CD4-positive, CD25-positive, alpha-beta regulatory T cell (primary cell): ENCODE measurements at regions not wholly inside any gene's neighbourhood (a gene's known extent, or its start where the extent isn't known, plus 50 kb on each side); places are given as distances from the start of the nearest gene placed in this dataset.

ENCODE experiments used
- ATAC-seq, 2 donors: fragments of 150-1000 bp; cut with Tn5 transposase; one replicate each; pipeline ENCODE4 v1.10.0; 2021; ENCODE audit warnings: low read depth in 2 of 2, moderate number of reproducible peaks in 2 of 2, moderate library complexity in 1 of 2
- DNase-seq, 3 donors: peaks; one replicate each; pipeline versions ENCODE4 v3.0.0 to v3.0.0-alpha.2; 2012 to 2022; ENCODE audit warnings: mixed read lengths in 1 of 3
- H3K27ac ChIP-seq: one replicate; pipeline ENCODE4 v1.7.0; 2013; ENCODE audit warnings: mild to moderate bottlenecking, low read length; ENCODE audit not compliant: insufficient read depth, poor library complexity, severe bottlenecking
- H3K27me3 ChIP-seq: one replicate; pipeline ENCODE4 v1.7.0; 2013; ENCODE audit warnings: low read length; ENCODE audit not compliant: control insufficient read depth, insufficient read depth
- H3K36me3 ChIP-seq: one replicate; pipeline ENCODE4 v1.7.0; 2013; ENCODE audit warnings: mild to moderate bottlenecking, low read length, moderate library complexity; ENCODE audit not compliant: control insufficient read depth, insufficient read depth
- H3K4me1 ChIP-seq: 2 replicates; pipeline ENCODE4 v1.7.0; 2013; ENCODE audit warnings: mild to moderate bottlenecking, low read length; ENCODE audit not compliant: insufficient read depth, control insufficient read depth, poor library complexity, severe bottlenecking
- H3K4me3 ChIP-seq: one replicate; pipeline ENCODE4 v1.7.0; 2013; ENCODE audit warnings: low read depth, mild to moderate bottlenecking, low read length, moderate library complexity
- H3K9me3 ChIP-seq, 2 experiments: 1 replicate in 1 of 2; 2 replicates in 1 of 2; pipeline ENCODE4 v1.7.0; 2013; ENCODE audit warnings: low read length in 2 of 2, mild to moderate bottlenecking in 1 of 2, moderate library complexity in 1 of 2; ENCODE audit not compliant: control insufficient read depth in 2 of 2
- H3K27ac Mint-ChIP-seq, 3 donors: one replicate each; pipeline ENCODE4 v1.8.0; 2020 to 2022; ENCODE audit warnings: mild to moderate bottlenecking in 3 of 3, mixed read lengths in 3 of 3, moderate library complexity in 2 of 3
- H3K27me3 Mint-ChIP-seq: one replicate; pipeline ENCODE4 v1.8.0; 2022; ENCODE audit warnings: mild to moderate bottlenecking, mixed read lengths
- H3K36me3 Mint-ChIP-seq: one replicate; pipeline ENCODE4 v1.8.0; 2020; ENCODE audit warnings: mixed read lengths
- H3K4me1 Mint-ChIP-seq, 4 donors: one replicate each; pipeline ENCODE4 v1.8.0; 2020 to 2022; ENCODE audit warnings: mixed read lengths in 4 of 4, mild to moderate bottlenecking in 1 of 4
- H3K4me3 Mint-ChIP-seq, 4 donors: one replicate each; pipeline ENCODE4 v1.8.0; 2020 to 2022; ENCODE audit warnings: mild to moderate bottlenecking in 4 of 4, mixed read lengths in 4 of 4, moderate library complexity in 3 of 4
- H3K9me3 Mint-ChIP-seq, 7 donors: one replicate each; pipeline ENCODE4 v1.8.0; 2020 to 2022; ENCODE audit warnings: mixed read lengths in 7 of 7, mild to moderate bottlenecking in 3 of 7, moderate library complexity in 2 of 7

DNA sequence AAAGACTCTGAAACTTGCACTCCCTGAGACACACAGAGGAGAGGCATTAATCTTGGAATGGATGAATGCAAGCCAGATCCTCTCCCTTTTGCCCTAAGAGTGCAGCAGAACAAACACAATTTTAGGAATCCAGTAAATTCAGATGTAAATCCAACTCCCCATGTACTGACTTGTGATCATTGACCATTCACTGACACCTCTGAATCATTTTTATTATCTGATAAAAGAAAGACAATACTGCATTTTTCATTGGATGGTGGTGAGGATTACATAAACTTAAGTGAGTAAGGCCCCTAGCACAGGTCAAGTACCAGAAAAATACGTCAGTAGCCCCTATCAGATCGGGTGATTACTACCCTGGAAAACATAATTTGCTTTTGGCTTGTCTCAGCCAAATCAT lies 782.9 kb upstream of the API5 start:
- H3K27ac Mint-ChIP-seq: no peak overlapping the region
- no peaks in the 10 kb centered on the region for H3K36me3 Mint-ChIP-seq
- Histone ChIP-seq H3K4me1 (no peaks in the 10 kb centered on the region), H3K4me3 (no peak overlapping the region), H3K36me3 (no peaks in the 10 kb centered on the region), H3K27ac (no peak overlapping the region), H3K27me3 (no peaks in the 10 kb centered on the region), H3K9me3 (no peaks in the 10 kb centered on the region)
- no peak for DNase-seq
- no peak overlapping the region for H3K4me3 Mint-ChIP-seq
- peaks cover 0 to 17% (median 1%) of the 10 kb centered on the region in 7 donors for H3K9me3 Mint-ChIP-seq
- no peaks in the 10 kb centered on the region for H3K4me1 Mint-ChIP-seq
- ATAC-seq: no peak
- H3K27me3 Mint-ChIP-seq: no peaks in the 10 kb centered on the region

DNA sequence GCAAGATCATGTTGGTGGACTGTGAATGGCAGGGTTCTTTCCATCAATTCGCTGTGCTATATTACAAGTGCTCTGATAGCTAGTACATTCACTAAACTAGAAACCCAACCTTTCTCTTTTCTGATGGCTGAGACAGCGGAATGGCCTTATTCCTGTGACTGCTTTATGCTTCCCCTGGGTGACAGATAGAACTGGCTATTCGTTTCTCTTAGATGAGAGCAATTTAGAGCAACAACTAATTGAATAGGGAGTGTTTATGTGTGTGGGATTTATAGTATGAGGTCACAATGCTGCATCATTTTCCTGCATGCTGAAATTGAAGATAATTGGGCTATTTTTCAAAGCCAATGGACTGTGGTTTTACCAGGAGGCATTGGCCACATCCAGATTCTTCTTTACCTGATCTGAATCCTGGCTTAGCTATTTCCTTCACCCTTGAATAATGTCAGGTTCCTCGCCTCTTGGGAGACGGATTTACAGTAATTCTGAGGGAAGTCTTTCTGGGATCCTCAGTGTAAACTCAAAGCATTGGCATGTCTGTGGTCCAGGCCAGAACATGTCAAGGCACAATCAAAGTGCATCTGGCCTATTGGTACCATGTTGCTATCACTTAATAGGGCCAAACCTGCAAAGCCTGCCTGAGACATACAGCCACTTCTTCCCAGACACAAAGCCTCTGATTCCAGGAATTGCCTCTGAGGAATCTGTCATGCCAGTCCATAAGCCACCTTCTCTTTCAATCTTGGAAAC lies 775.0 kb upstream of the API5 start:
- Mint-ChIP-seq H3K9me3 (peaks cover 0 to 10% (median 6%) of the 10 kb centered on the region in 7 donors), H3K4me1 (no peaks in the 10 kb centered on the region), H3K4me3 (no peak overlapping the region), H3K27ac (no peak overlapping the region), H3K36me3 (no peaks in the 10 kb centered on the region), H3K27me3 (no peaks in the 10 kb centered on the region)
- H3K27me3 ChIP-seq: no peaks in the 10 kb centered on the region
- no peak overlapping the region for H3K4me3 ChIP-seq
- ATAC-seq (no peak), DNase-seq (no peak)
- H3K36me3 ChIP-seq: no peaks in the 10 kb centered on the region
- H3K9me3 ChIP-seq: no peaks in the 10 kb centered on the region
- no peaks in the 10 kb centered on the region for H3K4me1 ChIP-seq
- H3K27ac ChIP-seq: no peak overlapping the region

- Histone ChIP-seq H3K27me3 (no peaks in the 10 kb centered on the region), H3K4me3 (no peak overlapping the region), H3K36me3 (no peaks in the 10 kb centered on the region), H3K4me1 (no peaks in the 10 kb centered on the region), H3K9me3 (no peaks in the 10 kb centered on the region), H3K27ac (no peak overlapping the region)
- H3K27me3 Mint-ChIP-seq: no peaks in the 10 kb centered on the region
- no peaks in the 10 kb centered on the region for H3K4me1 Mint-ChIP-seq
- DNase-seq (no peak), ATAC-seq (no peak)
- H3K36me3 Mint-ChIP-seq: no peaks in the 10 kb centered on the region
- peaks cover 0 to 11% (median 4%) of the 10 kb centered on the region in 7 donors for H3K9me3 Mint-ChIP-seq
- H3K27ac Mint-ChIP-seq: no peak overlapping the region
- H3K4me3 Mint-ChIP-seq: no peak overlapping the region
Observed at GRCh38 chr11:42542336-42542735, 769.5 kb upstream of the API5 start.

- H3K4me3 Mint-ChIP-seq: no peak overlapping the region
- H3K36me3 Mint-ChIP-seq: no peaks in the 10 kb centered on the region
- peaks cover 0 to 11% (median 6%) of the 10 kb centered on the region in 7 donors for H3K9me3 Mint-ChIP-seq
- H3K27ac Mint-ChIP-seq: no peak overlapping the region
- no peaks in the 10 kb centered on the region for H3K4me1 Mint-ChIP-seq
- Histone ChIP-seq H3K4me3 (no peak overlapping the region), H3K9me3 (no peaks in the 10 kb centered on the region), H3K27ac (no peak overlapping the region), H3K36me3 (no peaks in the 10 kb centered on the region), H3K4me1 (no peaks in the 10 kb centered on the region), H3K27me3 (no peaks in the 10 kb centered on the region)
- no peak for ATAC-seq
- H3K27me3 Mint-ChIP-seq: no peaks in the 10 kb centered on the region
- DNase-seq: no peak
Observed at GRCh38 chr11:42543844-42544419, 767.9 kb upstream of the API5 start.

- DNase-seq (no peak), ATAC-seq (no peak)
- H3K27ac Mint-ChIP-seq: no peak overlapping the region
- Histone ChIP-seq H3K4me1 (no peaks in the 10 kb centered on the region), H3K27ac (no peak overlapping the region), H3K36me3 (no peaks in the 10 kb centered on the region), H3K9me3 (no peaks in the 10 kb centered on the region), H3K4me3 (no peak overlapping the region), H3K27me3 (no peaks in the 10 kb centered on the region)
- H3K4me3 Mint-ChIP-seq: no peak overlapping the region
- H3K4me1 Mint-ChIP-seq: no peaks in the 10 kb centered on the region
- no peaks in the 10 kb centered on the region for H3K27me3 Mint-ChIP-seq
- no peaks in the 10 kb centered on the region for H3K36me3 Mint-ChIP-seq
- peaks cover 0 to 8% (median 6%) of the 10 kb centered on the region in 7 donors for H3K9me3 Mint-ChIP-seq
Observed at GRCh38 chr11:42544726-42545125, 767.1 kb upstream of the API5 start.

GRCh38 chr11:42545954-42546353 lies 765.8 kb upstream of the API5 start:
- peaks cover 0 to 8% (median 4%) of the 10 kb centered on the region in 7 donors for H3K9me3 Mint-ChIP-seq
- no peaks in the 10 kb centered on the region for H3K9me3 ChIP-seq
- no peak for ATAC-seq

DNA sequence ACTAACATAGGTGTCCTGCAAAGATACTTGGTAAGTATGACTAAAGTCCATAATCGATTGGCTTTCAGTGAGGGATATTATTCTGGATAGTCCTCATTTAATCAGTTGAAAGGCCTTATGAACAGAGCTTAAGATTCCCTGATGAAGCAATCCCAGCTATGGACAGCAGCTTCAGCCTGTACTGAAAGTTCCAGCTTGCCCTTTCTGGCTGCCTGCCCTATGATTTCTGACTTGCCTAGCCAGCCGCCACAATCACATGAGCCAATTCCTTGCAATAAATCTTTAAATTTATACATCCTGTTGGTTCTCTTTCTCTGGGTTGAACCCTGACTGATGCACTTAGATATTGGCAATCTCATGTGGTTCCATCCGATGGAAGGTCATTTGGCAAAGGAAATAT lies 759.0 kb upstream of the API5 start:
- no peaks in the 10 kb centered on the region for H3K27me3 ChIP-seq
- H3K36me3 Mint-ChIP-seq: no peaks in the 10 kb centered on the region

More at GRCh38 chr11:42545954-42546353, 765.8 kb upstream of the API5 start:
- no peak for DNase-seq
- Histone ChIP-seq H3K27ac (no peak overlapping the region), H3K4me1 (no peaks in the 10 kb centered on the region), H3K27me3 (no peaks in the 10 kb centered on the region), H3K36me3 (no peaks in the 10 kb centered on the region), H3K4me3 (no peak overlapping the region)
- H3K4me3 Mint-ChIP-seq: no peak overlapping the region
- H3K27ac Mint-ChIP-seq: no peak overlapping the region
- H3K4me1 Mint-ChIP-seq: no peaks in the 10 kb centered on the region
- H3K27me3 Mint-ChIP-seq: no peaks in the 10 kb centered on the region
- no peaks in the 10 kb centered on the region for H3K36me3 Mint-ChIP-seq

DNA sequence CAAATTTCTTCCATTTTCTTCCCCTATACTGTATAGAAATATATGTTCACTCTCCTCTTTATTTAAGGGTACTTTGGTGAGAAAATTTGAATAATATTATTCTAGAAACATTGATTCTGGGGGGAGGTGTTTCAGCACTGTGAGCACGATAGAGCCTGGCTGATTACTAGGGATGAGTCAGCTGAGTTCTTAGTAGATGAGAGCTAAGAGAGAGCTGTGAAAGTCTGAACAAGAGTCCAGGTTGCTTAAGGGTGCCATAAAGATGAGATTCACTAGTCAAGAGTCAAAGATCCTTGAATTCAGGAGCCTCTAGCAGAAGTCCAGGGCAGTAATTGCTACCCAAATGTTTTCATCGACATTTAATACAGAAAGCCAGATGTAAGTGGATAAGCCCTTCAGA lies 756.6 kb upstream of the API5 start:
- Mint-ChIP-seq H3K27me3 (no peaks in the 10 kb centered on the region), H3K4me1 (no peaks in the 10 kb centered on the region), H3K36me3 (no peaks in the 10 kb centered on the region), H3K27ac (no peak overlapping the region), H3K9me3 (peaks cover 0 to 16% (median 4%) of the 10 kb centered on the region in 7 donors), H3K4me3 (no peak overlapping the region)
- no peaks in the 10 kb centered on the region for H3K27me3 ChIP-seq
- H3K4me1 ChIP-seq: no peaks in the 10 kb centered on the region
- ATAC-seq (no peak), DNase-seq (no peak)
- no peak overlapping the region for H3K4me3 ChIP-seq
- H3K36me3 ChIP-seq: no peaks in the 10 kb centered on the region
- H3K27ac ChIP-seq: no peak overlapping the region
- H3K9me3 ChIP-seq: no peaks in the 10 kb centered on the region

More for the DNA sequence above, 759.0 kb upstream of the API5 start:
- Mint-ChIP-seq H3K27me3 (no peaks in the 10 kb centered on the region), H3K4me1 (no peaks in the 10 kb centered on the region), H3K4me3 (no peak overlapping the region), H3K27ac (no peak overlapping the region), H3K9me3 (peaks cover 0 to 10% (median 5%) of the 10 kb centered on the region in 7 donors)
- Histone ChIP-seq H3K9me3 (no peaks in the 10 kb centered on the region), H3K27ac (no peak overlapping the region), H3K4me3 (no peak overlapping the region), H3K4me1 (no peaks in the 10 kb centered on the region), H3K36me3 (no peaks in the 10 kb centered on the region)
- ATAC-seq (no peak), DNase-seq (no peak)
